ENCODE measurements at regions not wholly inside any gene's neighbourhood (a gene's known extent, or its start where the extent isn't known, plus 50 kb on each side); places are given as distances from the start of the nearest gene placed in this dataset.

DNA sequence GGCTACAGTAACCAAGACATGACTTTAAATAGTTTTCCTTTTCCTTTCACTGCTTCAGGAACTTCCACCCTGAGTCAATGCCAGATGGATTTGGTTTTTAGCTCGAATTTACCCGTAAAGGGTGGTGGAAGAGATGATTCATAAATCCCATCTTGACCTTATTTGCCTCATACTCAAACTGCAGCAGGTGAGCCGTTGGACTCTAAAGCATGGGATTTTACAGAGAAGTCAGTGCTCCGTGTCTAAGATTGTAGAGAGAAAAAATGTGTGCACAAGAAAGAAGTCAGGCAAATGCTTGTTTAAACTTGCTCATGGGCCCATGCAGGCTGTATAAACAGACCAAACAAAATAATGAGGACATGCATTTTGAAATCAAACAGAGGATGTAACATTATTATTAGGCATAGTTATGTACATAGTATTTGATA lies 369.7 kb upstream of the TRIB2 start:
- DNase-seq (ENCODE audit: low read depth): peak; percentile 57

DNA sequence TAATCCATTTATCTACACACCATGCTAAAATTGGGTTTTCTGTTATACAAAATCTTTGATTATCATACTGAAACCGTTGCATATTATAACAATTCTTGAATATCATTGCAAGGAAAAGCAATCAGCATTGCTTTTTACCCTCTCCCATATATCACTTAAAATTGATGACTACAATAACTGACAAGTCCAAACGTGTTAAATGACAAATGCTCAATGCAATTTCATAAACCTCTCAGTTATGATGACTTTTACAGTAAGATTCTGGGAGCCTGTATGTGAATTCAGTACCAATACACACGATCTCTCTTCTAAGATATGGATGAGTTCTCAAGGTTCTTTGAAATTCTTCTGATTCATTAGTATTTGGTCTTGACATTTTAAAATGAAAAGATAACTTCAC lies 368.5 kb upstream of the TRIB2 start:
- DNase-seq (ENCODE audit: low read depth): no peak

DNA sequence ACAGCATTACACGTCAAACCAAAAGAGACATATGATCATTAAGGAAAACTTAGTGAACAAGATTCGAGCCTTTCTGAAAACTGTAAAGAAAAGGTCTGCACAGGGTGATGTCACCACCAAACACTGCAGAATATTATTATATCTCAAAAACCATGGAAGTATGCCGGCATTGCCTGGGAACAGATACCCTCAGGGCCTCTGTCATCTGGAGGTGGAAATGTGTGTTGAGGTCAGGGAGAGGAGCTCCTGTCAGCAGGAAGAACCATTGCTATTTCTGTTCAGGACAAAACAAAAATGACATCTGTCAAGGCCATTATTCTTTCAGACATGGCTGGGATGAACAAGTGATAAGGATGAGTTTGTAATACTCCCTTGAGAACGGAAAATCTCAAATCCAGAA lies 365.9 kb upstream of the TRIB2 start:
- no peak for DNase-seq (ENCODE audit: low read depth)

DNA sequence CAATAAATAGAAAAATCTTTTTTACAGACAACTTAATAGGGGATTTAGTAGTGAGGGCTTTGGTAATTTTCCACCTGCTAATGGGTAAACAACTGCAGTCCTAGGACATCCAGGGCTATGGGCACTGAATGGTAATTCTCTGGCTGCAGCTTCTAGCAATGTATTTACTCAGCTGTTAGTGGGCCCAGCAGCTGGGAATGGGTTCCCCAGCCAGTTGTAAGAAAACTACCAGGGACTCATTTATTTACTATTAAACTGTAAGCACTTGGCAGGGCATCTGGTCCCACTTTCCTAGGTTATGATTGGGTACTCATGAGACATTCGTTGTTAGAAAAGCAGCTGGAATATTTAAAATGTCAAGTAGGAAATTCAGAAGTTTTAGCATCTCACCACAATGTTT lies 363.8 kb upstream of the TRIB2 start:
- DNase-seq (ENCODE audit: low read depth): no peak

DNA sequence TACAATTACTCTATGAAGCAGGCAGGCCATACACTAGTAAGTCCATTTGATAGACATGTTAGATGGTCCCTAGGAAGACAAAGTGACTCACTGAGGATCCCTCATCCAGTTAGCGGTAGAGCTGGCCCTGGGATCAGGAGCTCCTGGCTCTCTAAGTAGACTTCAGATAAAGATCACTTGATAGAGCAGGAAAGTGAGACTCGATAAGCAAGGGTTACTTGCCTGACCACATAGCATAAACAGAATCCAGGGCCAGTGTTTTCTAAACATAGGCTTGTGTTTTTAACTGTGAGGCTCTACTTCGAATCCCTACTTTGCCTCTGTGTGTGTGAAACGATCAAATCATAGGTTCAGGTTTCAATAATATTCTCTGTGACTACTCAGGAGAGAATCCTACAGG lies 355.2 kb upstream of the TRIB2 start:
- DNase-seq (ENCODE audit: low read depth): peak; percentile 31

DNA sequence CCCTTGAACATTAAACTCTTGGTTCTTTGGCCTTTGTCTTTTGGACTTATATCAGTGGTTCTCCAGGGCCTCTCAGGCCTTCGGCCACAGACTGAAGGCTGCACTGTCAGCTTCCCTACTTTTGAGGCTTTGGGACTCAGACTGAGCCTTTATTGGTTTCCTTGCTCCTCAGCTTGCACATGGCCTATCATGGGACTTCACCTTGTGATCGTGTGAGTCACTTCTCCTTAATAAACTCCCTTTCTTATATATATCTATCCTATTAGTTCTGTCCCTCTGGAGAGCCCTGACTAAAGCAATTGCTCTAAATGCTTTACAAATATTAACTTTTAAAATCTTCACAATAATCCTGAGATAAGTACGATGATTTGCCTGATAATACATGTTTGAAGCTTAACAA lies 353.6 kb upstream of the TRIB2 start:
- DNase-seq (ENCODE audit: low read depth): no peak

DNA sequence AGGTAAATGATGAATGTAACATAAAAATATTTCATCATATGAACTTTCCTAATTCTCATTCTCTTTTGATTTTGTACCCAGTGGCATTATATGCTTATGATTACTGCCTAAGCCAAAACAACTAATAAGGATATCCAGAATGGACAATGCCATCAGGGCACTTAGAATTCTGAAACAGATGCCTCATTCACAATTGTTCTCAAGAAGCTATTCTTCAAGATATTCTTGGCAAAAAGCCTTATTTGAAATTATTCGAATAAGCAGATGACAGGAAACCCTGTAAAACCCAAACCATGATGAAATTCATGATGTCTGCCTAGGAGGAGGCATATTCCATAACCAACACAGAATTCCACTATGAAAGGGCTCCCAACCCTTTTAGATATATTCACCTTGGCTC lies 353.2 kb upstream of the TRIB2 start:
- DNase-seq (ENCODE audit: low read depth): no peak

DNA sequence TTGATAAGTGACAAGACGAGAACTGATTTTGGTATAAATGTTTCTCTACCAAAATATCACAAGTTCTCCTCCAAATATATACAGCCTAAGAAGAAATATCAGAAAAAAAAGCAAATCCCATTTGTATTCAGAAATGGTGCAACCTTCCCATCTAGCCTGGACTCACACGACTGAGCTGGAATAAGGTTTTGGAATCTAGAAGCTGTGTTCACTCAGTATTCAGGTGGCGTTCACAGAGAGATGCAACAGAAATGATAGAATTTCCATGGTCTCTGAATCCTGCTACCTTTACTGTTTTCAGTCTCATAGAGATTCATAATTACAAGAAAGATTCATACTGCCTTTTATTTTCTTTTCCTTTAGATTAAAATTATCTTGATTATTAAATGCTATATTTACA lies 347.2 kb upstream of the TRIB2 start:
- DNase-seq (ENCODE audit: low read depth): no peak

DNA sequence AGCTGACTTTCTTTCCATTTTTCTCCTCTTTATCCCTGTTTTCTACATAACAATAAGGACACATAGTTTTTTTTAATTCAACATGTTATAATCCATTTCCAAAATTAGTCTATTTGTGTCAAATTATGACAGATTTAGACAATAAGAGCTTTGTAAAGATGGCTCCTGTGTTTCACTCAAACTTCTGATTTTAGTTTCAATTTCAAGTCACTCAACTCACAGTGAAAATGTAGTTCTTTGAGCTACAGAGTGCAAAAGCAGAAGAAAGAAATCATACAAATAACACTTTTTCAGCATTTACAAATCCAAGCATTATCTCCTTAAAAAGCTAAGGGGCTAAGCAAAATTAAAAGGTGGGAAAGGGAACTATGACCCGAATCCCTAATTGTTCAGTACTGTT lies 340.7 kb upstream of the TRIB2 start:
- no peak for DNase-seq (ENCODE audit: low read depth)

DNA sequence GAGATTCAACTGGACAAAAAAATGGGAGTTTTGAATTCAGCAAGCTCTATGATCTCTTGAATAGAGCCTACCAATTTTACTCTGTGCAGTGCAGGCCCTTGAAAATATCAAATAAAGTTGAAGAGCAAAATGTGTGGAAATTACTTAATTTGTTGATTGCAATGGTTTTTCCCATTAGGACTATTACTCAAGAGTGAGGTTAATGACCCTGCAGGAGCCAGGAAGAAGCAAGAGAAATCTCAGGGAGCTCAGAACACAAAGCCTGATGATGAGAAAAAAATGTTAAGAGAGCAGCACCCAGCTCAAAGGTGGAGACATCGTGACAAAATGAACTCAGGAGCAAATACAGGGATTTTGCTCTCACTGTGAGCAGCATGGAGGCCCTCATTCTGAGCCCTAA lies 337.6 kb upstream of the TRIB2 start:
- DNase-seq (ENCODE audit: low read depth): no peak

DNA sequence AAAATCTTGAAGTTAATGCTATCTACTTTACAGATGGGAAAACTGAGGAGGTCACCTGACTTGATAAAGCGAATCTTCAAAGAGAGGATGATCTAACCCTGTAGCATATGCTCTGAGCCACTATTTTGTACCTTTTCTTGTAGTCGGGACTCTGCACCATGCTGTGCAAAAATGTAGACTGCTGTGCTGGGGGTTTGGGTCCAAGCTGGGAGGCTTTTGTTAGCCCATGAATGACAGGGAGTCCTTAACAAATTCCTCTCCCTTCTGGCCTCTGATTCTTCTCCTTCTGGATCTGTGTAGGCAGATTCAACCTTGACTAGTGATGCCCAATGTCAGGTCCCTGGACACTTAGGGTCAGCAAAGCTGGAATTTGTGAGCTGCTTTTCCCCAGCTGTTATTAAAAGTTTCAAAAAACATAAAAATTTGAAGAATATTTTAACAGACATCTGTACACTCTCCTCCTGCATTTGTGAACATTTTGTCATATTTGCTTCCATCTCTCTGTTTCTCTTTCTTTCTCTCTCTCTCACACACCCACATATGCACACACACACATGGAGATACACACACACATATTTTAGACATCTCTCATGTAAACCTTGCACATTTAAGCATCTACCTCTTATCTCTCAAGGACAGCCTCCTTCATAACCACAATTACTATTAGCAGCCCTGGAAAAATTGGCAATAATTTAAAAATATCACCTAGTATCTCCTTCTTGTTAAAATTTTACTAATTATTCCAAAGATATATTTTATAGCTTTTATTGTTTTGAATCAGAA lies 335.0 kb upstream of the TRIB2 start:
- DNase-seq (ENCODE audit: low read depth): no peak

DNA sequence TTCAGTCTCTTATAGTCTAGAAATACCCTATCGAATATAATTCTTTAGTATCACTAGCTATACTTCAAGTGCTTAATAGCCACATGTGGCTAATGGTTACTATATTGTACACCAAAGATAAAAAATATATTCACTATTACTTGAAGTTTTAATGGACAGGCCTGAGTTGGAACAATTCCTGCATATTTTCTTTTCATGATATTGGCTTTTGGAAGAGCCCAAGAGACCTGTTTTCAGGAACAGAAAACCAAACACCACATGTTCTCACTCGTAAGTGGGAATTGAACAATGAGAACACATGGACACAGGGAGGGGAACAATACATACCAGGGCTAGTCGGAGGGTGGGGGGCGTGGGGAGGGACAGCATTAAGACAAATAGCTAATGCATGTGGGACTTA lies 334.4 kb upstream of the TRIB2 start:
- DNase-seq (ENCODE audit: low read depth): no peak

DNA sequence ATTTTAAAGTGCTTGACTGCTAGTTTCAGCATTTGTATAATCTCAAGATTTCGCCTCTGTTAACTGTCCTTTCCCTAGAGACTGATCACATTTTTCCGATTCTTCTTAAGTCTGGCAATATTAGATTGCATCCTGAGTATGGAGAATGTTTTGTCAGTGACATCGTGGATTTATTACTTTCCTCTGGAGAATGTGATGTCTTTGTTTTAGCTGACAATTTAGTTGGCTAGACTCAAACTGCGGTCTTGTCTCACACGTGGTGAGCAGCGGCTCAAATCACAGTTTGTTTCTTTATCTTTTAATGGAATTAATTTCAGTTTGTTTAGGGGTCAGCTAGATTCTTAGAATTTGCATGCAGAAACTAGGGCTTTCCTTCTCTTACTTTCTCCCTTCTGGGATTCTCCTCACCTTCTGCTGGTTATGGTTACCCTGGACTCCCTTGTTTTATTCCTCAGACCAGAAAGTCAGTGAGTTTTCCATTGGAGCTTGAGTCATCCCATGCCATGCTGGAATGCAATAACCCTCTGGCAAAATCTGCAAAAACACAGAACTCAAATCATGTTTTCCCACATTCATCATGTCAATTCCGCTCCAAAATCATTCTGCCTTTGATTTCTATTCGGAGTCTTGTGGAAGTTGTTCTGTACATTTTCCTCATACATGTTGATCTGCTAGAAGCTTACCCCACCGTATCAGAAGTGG lies 327.2 kb upstream of the TRIB2 start:
- peak; percentile 37 for DNase-seq (ENCODE audit: low read depth)

DNA sequence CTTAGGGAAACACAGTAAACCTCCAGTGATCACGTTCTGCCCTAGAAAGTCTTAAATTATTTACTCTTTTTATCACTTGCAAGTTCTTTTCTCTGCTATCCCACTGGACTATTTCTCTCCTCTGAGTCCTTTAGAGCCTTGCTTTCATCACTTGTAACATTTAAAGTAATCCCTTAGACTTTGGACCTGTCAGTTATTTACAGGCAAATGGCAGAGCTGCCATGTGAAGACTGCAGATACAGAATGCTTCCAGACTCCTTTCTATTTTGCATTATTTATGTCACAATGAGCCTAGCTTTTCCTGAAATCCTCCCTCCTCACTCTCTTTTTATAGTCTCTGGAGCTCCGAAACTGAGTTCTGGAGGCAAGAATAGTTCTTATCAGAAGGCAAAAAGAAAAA lies 325.6 kb upstream of the TRIB2 start:
- no peak for DNase-seq (ENCODE audit: low read depth)

DNA sequence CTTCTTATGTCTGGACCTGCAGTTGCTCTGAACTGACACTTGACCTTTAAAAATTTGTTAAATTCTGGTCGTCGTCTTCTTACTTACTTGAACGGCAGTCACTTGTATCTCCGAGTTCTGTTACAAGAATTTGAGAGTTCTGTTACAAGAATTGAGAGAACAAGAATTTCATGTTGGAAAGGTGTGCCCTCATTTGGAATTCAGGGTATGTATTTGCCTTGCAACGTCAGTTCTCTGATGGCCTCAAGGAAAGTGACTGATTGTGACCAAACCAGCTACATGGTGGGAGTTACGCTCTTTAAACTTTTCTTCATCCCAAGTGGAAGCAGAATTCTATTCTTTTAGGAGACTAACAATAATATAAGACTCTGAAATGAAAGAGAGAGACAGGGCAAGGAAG lies 320.0 kb upstream of the TRIB2 start:
- DNase-seq (ENCODE audit: low read depth): no peak

DNA sequence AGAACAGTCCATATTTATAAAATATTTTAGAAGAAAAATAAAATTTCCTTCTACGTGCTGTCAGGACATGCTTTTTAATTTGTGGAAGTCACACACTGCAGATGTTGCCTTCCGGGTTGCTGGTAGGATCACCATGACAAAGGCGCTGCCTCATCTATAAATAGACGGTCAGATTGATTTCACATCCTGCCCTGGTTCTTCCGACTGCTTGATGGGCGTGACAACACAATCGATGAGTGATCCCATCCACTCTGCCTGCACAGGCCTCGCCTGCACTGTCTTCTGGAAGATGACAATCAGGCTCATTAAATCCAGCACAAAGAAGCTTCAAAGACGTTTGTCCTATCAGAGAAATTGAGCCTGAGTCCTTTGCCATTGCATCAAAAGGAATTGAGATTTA lies 318.9 kb upstream of the TRIB2 start:
- DNase-seq (ENCODE audit: low read depth): no peak

DNA sequence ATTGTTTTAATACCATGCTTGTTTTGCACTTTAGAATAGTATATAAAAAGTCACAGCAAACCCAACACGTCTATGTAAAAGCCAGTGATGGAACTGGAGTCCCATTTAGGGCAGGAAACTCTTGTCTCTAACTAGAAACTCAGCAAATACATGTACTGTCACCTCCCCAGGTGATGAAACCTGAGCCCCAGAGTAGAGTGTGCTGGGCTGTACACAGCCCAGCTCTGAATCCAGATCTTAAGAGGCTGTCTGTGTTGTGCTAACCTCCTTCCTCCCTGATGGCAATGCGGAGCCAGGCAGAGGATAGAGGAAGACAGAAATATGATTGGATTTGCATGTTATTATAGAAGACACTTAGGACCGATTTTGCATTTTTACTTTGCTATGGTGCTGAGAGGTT lies 317.5 kb upstream of the TRIB2 start:
- no peak for DNase-seq (ENCODE audit: low read depth)

DNA sequence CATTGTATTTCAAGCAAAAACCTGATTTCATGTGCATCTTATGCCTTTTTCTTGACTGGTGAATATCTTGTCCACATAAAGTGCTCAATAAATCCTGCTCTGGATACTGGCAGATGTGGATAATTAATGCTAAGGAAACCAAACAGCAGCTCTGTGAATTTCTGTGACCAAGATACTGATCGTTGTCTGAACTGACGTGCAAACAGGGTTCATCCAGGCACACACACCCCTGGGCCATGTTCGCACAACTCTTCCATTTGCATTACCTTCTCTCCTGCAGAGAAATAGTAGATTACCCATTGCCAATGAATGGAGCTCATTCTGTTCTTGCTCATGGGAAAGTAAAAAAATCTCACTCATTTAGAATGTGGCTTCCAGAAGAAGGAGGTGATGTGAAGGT lies 316.2 kb upstream of the TRIB2 start:
- DNase-seq (ENCODE audit: low read depth): no peak

DNA sequence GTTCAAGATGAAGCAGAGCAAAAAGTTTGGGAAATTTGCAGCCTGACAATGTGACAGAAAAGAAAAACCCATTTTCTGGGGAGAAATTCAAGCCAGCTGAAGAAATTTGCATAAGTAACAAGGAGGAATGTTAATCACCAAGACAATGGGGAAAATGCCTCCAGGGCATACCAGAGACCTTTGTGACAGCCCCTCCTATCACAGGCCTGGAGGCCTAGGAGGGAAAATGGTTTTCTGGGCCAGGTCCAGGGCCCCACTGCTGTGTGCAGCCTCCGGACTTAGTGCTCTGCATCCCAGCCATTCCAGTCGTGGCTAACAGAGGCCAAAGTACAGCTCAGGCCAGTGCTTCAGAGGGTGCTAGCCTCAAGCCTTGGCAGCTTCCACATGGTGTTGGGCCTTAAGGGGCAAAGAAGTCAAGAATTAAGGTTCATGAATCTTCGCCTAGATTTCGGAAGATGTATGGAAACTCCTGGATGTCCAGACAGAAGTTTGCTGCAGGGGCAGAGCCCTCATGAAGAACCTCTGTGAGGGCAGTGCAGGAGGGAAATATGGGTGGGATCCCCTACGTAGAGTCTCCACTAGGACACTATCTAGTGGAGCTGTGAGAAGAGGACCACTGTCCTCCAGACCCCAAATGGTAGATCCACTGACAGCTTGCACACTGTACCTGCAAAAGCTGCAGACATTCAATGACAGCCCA lies 314.1 kb upstream of the TRIB2 start:
- DNase-seq (ENCODE audit: low read depth): no peak

DNA sequence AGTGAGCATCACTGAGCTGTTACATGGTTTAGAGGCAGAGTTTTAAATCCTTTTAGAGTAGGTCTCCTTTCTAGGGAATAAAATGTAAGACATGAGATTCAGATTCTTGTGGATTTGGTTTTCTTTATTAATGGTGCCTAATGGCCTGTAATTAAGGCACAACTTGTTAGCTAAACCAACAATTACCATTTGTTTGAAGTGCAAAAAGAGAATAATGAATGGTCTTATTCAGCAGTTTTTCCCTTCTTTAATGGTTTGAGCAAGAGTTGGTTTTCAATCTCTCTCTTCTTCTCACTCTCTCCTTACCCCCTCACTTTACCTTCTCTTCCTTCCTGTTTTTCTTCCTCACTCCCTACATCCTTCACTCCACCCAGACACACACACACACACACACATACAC lies 312.2 kb upstream of the TRIB2 start:
- DNase-seq (ENCODE audit: low read depth): no peak

DNA sequence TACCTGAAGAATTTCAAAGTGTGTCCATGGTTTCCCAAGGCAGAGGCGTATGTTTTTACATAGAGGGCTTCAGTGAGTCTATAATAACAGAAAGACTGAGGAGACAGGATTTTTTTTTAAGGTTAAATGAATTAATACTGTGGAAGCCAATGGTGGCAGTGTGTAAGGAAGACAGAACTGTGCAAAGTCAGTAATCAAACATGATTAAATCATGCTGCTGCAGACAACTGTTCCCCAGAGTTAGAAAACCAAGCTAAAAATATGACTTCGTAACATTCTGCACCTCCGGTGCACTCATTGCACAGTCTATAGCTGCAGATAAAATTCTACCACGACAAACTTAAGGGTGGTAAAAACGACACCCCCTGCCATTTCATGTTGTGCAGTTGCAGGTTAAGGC lies 309.6 kb upstream of the TRIB2 start:
- DNase-seq (ENCODE audit: low read depth): no peak

DNA sequence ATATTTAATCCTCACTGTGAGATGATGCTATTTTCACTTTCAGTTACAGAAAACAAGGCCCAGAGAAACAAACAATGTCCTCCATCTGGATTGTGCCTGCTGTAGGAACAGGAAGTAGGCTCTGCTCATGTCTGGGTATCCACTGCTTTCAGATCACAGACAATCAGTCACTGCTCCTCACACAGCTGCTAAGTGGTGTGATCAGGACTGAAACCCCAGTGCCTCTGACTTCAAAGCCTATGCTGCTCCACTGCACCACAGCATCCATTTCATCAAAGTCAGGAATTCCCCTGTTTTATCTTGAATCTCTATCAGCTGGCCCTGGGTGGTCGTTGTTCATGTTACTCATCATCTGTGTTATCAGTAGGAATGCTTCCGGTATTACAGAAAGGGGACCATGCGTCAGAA lies 303.8 kb upstream of the TRIB2 start:
- peak; percentile 79 for DNase-seq (ENCODE audit: low read depth)

DNA sequence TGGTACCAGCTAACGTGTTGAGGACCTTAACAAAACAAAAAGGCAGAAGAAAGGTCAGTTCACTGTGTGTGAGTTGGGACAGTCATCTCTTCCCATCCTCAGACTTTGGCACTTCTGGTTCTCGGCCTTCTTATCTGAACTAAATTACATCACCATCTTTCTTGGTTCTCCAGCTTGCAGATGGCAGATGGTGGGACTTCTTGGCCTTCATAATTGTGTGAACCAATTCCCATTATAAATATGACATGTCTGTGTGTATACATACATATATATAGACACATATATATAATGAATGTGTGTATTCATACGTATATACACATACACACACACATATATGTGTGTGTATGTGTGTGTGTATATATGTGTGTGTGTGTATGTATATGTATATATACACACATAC lies 301.2 kb upstream of the TRIB2 start:
- DNase-seq (ENCODE audit: low read depth): no peak

Measured in iris pigment epithelial cell (primary cell).